HepG2 (cell line): ENCODE measurements at regions not wholly inside any gene's neighbourhood (a gene's known extent, or its start where the extent isn't known, plus 50 kb on each side); places are given as distances from the start of the nearest gene placed in this dataset.

ENCODE experiments used
- ATAC-seq: fragments of 200-7000 bp; cut with Tn5 transposase; 3 replicates; pipeline ENCODE4 v1.9.1; 2020; ENCODE audit warnings: mild to moderate bottlenecking, moderate library complexity
- BruUV-seq: library from RNA; stranded (reverse); fragments of 400-500 nt; replicated peaks from 2 replicates; lab custom pipeline; 2021; lab: Mats Ljungman, UMichigan
- CTCF ChIA-PET: fragments of 300-600 bp; formaldehyde crosslinking; extraction: SDS; loops from one replicate; lab custom pipeline; 2021; ENCODE audit warnings: low total read pairs, inconsistent platforms, low intra/inter-chr PET ratio; lab: Yijun Ruan, JAX
- POLR2A ChIA-PET: fragments of 350-600 bp; sonication (Branson Sonifier 250); formaldehyde crosslinking; loops from one replicate; lab custom pipeline; 2020; ENCODE audit warnings: antibody characterized with exemption, inconsistent platforms; lab: Yijun Ruan, JAX
- DNase-seq: peaks from one replicate; pipeline ENCODE4 v3.0.0-alpha.2; 2015; ENCODE audit warnings: low spot score
- FAIRE-seq: peaks from 3 replicates; lab custom pipeline; 2011; peaks lifted over from hg19 to GRCh38; lab: Jason Lieb, UNC
- H2AFZ ChIP-seq: one replicate; pipeline ENCODE4 v1.6.1; 2011; ENCODE audit warnings: low read length, inconsistent platforms
- H3K27ac ChIP-seq: fragments of 300-600 bp; 3 replicates; pipeline ENCODE4 v1.8.0; 2011; ENCODE audit warnings: mixed run types, mild to moderate bottlenecking, mixed read lengths, low read length, inconsistent platforms; ENCODE audit not compliant: insufficient read depth; ENCODE audit errors: extremely low read length
- H3K27me3 ChIP-seq, 2 experiments: fragments of 200-600 bp in 1 of 2; 2 replicates in 1 of 2; 3 replicates in 1 of 2; pipeline versions ENCODE4 v1.6.0 to v1.8.0; 2011; ENCODE audit warnings: low read length in 2 of 2, mild to moderate bottlenecking in 2 of 2, moderate library complexity in 2 of 2, inconsistent platforms in 1 of 2; ENCODE audit not compliant: insufficient read depth in 2 of 2, control insufficient read depth in 1 of 2
- H3K36me3 ChIP-seq, 2 experiments: fragments of 200-600 bp in 1 of 2; replicated peaks in 1 of 2; 2 replicates in 1 of 2; 3 replicates in 1 of 2; pipeline versions ENCODE4 v1.5.1 to v1.8.0; 2011; ENCODE audit warnings: low read length in 2 of 2, inconsistent platforms in 1 of 2; ENCODE audit not compliant: insufficient read depth in 2 of 2, control insufficient read depth in 1 of 2
- H3K4me1 ChIP-seq: 2 replicates; pipeline ENCODE4 v1.5.1; 2012; ENCODE audit warnings: low read length, inconsistent platforms; ENCODE audit not compliant: insufficient read depth
- H3K4me2 ChIP-seq: 2 replicates; pipeline ENCODE4 v1.6.0; 2011; ENCODE audit warnings: low read depth, low read length, inconsistent platforms
- H3K4me3 ChIP-seq, 3 experiments: fragments of 200-600 bp in 1 of 3; sonication (generic), shearing (Covaris generic) in 1 of 3; replicated peaks in 1 of 3; 2 replicates each; pipeline ENCODE4 v1.5.1; 2011 to 2016; ENCODE audit warnings: low read length in 3 of 3, inconsistent platforms in 2 of 3, low read depth in 2 of 3, mild to moderate bottlenecking in 2 of 3, control low read depth in 1 of 3, mixed read lengths in 1 of 3; ENCODE audit not compliant: insufficient read depth in 1 of 3
- H3K79me2 ChIP-seq: one replicate; pipeline ENCODE4 v1.6.1; 2011; ENCODE audit warnings: low read length, inconsistent platforms; ENCODE audit not compliant: insufficient read depth
- H3K9ac ChIP-seq: 2 replicates; pipeline ENCODE4 v1.6.0; 2011; ENCODE audit warnings: mild to moderate bottlenecking, low read depth, low read length, inconsistent platforms; ENCODE audit not compliant: insufficient read depth
- H3K9me3 ChIP-seq: 2 replicates; pipeline ENCODE4 v1.5.1; 2012; ENCODE audit warnings: mild to moderate bottlenecking, low read length
- H4K20me1 ChIP-seq: 2 replicates; pipeline ENCODE4 v1.6.0; 2011; ENCODE audit warnings: inconsistent platforms, mild to moderate bottlenecking, low read length, moderate library complexity; ENCODE audit not compliant: insufficient read depth
- AGO1 ChIP-seq: fragments of 200-400 bp; formaldehyde crosslinking; IDR thresholded peaks from 2 replicates; pipeline ENCODE4 v1.6.1; 2017; ENCODE audit warnings: mild to moderate bottlenecking, low read depth, low read length, moderate library complexity; ENCODE audit not compliant: poor library complexity, severe bottlenecking
- AHR ChIP-seq: IDR thresholded peaks from 2 replicates; pipeline ENCODE4 v1.6.1; 2018; ENCODE audit warnings: missing genetic modification reagents, missing compliant biosample characterization
- ETV5 ChIP-seq: IDR thresholded peaks from 2 replicates; pipeline ENCODE4 v1.6.1; 2018; ENCODE audit warnings: missing biosample characterization, missing genetic modification reagents, inconsistent platforms, borderline replicate concordance
- MTF1 ChIP-seq: sonication (generic); formaldehyde crosslinking; IDR thresholded peaks from 2 replicates; pipeline ENCODE4 v1.5.0; 2020; ENCODE audit warnings: missing genetic modification reagents
- MZF1 ChIP-seq: sonication (generic); formaldehyde crosslinking; IDR thresholded peaks from 2 replicates; pipeline ENCODE4 v1.8.1; 2023; ENCODE audit warnings: mild to moderate bottlenecking, missing genetic modification reagents, borderline replicate concordance
- NCOA1 ChIP-seq: sonication (generic); formaldehyde crosslinking; IDR thresholded peaks from 2 replicates; pipeline ENCODE4 v1.9.0; 2021; ENCODE audit warnings: missing genetic modification reagents
- NFYC ChIP-seq: IDR thresholded peaks from 2 replicates; pipeline ENCODE4 v1.6.1; 2016; ENCODE audit warnings: missing genetic modification reagents, missing compliant biosample characterization
- NR2C2 ChIP-seq: sonication (generic); formaldehyde crosslinking; IDR thresholded peaks from 2 replicates; pipeline ENCODE4 v1.4.0; 2020; ENCODE audit warnings: missing genetic modification reagents, mild to moderate bottlenecking, moderate library complexity, borderline replicate concordance
- PITX1 ChIP-seq: sonication (generic); formaldehyde crosslinking; IDR thresholded peaks from 2 replicates; pipeline ENCODE4 v1.5.1; 2020; ENCODE audit warnings: mild to moderate bottlenecking, missing genetic modification reagents
- SRSF1 ChIP-seq: fragments of 200-400 bp; formaldehyde crosslinking; optimal IDR thresholded peaks from 2 replicates; pipeline ENCODE3; 2017; ENCODE audit warnings: mild to moderate bottlenecking, low read depth, low read length, moderate library complexity
- ZNF124 ChIP-seq: sonication (generic); formaldehyde crosslinking; IDR thresholded peaks from 2 replicates; pipeline ENCODE4 v1.4.0; 2020; ENCODE audit warnings: missing genetic modification reagents
- ZNF83 ChIP-seq: sonication (generic); formaldehyde crosslinking; IDR thresholded peaks from 2 replicates; pipeline ENCODE4 v1.4.0; 2020; ENCODE audit warnings: missing genetic modification reagents, mild to moderate bottlenecking, borderline replicate concordance
- ZZZ3 ChIP-seq: sonication (generic); formaldehyde crosslinking; IDR thresholded peaks from 2 replicates; pipeline ENCODE4 v1.4.0; 2020; ENCODE audit warnings: missing genetic modification reagents, mild to moderate bottlenecking, borderline replicate concordance
- WGBS: methylation state at CpG from one replicate; pipeline ENCODE4 v1.1.6; 2017; ENCODE audit warnings: low lambda C conversion rate; 5-methylcytosine and 5-hydroxymethylcytosine counted together
- in situ Hi-C: cut with HindIII; loops from 2 replicates; pipeline ENCODE4 v1.10.0; 2017; ENCODE audit warnings: low pct_unique_long_range_greater_than_20kb; ENCODE audit not compliant: extremely low pct_ligation_motif_present
- intact Hi-C: fragments of 100-400 bp; cut with micrococcal nuclease; formaldehyde crosslinking; loops from one replicate; pipeline ENCODE4 v1.10.0; 2022; ENCODE audit not compliant: unreplicated experiment
- TF ChIP-seq, protein P1 (sequence below): sonication (generic); formaldehyde crosslinking; IDR thresholded peaks from 2 replicates; pipeline ENCODE4 v1.4.0; 2020; ENCODE audit warnings: mild to moderate bottlenecking, missing genetic modification reagents, borderline replicate concordance
- TF ChIP-seq, protein P2 (sequence below): IDR thresholded peaks from 2 replicates; pipeline ENCODE4 v1.6.1; 2016; ENCODE audit warnings: missing biosample characterization, missing genetic modification reagents, low read depth
- TF ChIP-seq, protein P3 (sequence below): IDR thresholded peaks from 2 replicates; pipeline ENCODE4 v1.6.1; 2018; ENCODE audit warnings: missing genetic modification reagents, mild to moderate bottlenecking, missing compliant biosample characterization
- TF ChIP-seq, protein P4 (sequence below): sonication (generic); formaldehyde crosslinking; IDR thresholded peaks from 2 replicates; pipeline ENCODE4 v1.5.0; 2020; ENCODE audit warnings: mild to moderate bottlenecking, missing genetic modification reagents

GRCh38 chr3:29171043-29171990, 109.6 kb upstream of the RBMS3 start (continued):
- TF ChIP-seq, protein P1, sequence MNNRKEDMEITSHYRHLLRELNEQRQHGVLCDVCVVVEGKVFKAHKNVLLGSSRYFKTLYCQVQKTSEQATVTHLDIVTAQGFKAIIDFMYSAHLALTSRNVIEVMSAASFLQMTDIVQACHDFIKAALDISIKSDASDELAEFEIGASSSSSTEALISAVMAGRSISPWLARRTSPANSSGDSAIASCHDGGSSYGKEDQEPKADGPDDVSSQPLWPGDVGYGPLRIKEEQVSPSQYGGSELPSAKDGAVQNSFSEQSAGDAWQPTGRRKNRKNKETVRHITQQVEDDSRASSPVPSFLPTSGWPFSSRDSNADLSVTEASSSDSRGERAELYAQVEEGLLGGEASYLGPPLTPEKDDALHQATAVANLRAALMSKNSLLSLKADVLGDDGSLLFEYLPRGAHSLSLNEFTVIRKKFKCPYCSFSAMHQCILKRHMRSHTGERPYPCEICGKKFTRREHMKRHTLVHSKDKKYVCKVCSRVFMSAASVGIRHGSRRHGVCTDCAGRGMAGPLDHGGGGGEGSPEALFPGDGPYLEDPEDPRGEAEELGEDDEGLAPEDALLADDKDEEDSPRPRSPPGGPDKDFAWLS (CRISPR knock-in tag): no peak
- TF ChIP-seq, protein P2, sequence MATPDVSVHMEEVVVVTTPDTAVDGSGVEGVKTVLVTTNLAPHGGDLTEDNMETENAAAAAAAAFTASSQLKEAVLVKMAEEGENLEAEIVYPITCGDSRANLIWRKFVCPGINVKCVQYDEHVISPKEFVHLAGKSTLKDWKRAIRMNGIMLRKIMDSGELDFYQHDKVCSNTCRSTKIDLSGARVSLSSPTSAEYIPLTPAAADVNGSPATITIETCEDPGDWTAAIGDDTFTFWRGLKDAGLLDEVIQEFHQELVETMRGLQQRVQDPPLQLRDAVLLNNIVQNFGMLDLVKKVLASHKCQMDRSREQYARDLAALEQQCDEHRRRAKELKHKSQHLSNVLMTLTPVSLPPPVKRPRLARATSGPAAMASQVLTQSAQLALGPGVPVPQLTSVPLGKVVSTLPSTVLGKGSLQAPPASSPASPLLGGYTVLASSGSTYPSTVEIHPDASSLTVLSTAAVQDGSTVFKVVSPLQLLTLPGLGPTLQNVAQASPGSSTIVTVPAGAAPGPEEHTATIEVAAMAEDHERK: no peak
- TF ChIP-seq, all 625 proteins: peak for 0

DNA sequence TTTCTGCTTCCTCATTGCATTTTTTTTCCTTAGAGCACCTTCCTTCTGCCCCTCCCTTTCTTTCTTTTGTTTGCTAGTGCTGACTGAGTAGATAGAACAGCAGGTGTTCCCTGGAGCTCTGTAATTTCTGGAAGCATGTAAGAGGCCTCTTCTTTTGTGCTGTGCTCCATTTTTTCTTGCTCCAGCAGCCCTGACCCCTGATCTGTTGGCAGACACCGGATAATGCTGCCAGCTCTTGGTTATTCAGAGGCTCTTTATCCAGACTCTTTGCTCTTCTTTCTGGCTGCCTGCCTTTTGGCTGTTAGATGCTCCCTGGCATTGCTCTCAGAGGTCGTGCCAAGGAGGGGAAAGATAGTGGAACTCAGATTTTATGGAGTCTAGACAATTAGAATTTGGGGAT, 104.4 kb upstream of the RBMS3 start:
- H3K4me2 ChIP-seq: no peak overlapping the region
- intact Hi-C loops (no loop called here), in situ Hi-C loops (no loop called here)
- no peaks in the 10 kb centered on the region for H3K4me1 ChIP-seq
- H4K20me1 ChIP-seq: no peaks in the 10 kb centered on the region
- no peak for FAIRE-seq
- no TSS peak for BruUV-seq
- no peaks in the 10 kb centered on the region for H3K27me3 ChIP-seq
- H3K9me3 ChIP-seq: no peaks in the 10 kb centered on the region
- 0% methylated on average over 2 of the region's 2 CpGs for WGBS
- H3K4me3 ChIP-seq: no peak overlapping the region
- no peak for DNase-seq
- ChIA-PET CTCF (no interaction called here), POLR2A (no interaction called here)
- no peak for ATAC-seq
- no peaks in the 10 kb centered on the region for H3K79me2 ChIP-seq
- no peaks in the 10 kb centered on the region for H3K36me3 ChIP-seq
- H3K27ac ChIP-seq: no peak overlapping the region
- no peak overlapping the region for H2AFZ ChIP-seq
- no peak overlapping the region for H3K9ac ChIP-seq
- TF ChIP-seq AGO1 (no peak), NCOA1 (CRISPR knock-in tag) (no peak), MTF1 (CRISPR knock-in tag) (no peak), SRSF1 (no peak), ZZZ3 (CRISPR knock-in tag) (no peak), ZNF83 (no peak), MZF1 (CRISPR knock-in tag) (no peak), AHR (CRISPR knock-in tag) (no peak), ZNF124 (CRISPR knock-in tag) (no peak), NR2C2 (CRISPR knock-in tag) (no peak), PITX1 (no peak), ETV5 (no peak), NFYC (CRISPR knock-in tag) (no peak)
- TF ChIP-seq, protein P3, sequence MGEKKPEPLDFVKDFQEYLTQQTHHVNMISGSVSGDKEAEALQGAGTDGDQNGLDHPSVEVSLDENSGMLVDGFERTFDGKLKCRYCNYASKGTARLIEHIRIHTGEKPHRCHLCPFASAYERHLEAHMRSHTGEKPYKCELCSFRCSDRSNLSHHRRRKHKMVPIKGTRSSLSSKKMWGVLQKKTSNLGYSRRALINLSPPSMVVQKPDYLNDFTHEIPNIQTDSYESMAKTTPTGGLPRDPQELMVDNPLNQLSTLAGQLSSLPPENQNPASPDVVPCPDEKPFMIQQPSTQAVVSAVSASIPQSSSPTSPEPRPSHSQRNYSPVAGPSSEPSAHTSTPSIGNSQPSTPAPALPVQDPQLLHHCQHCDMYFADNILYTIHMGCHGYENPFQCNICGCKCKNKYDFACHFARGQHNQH (CRISPR knock-in tag): no peak
- TF ChIP-seq, protein P4, sequence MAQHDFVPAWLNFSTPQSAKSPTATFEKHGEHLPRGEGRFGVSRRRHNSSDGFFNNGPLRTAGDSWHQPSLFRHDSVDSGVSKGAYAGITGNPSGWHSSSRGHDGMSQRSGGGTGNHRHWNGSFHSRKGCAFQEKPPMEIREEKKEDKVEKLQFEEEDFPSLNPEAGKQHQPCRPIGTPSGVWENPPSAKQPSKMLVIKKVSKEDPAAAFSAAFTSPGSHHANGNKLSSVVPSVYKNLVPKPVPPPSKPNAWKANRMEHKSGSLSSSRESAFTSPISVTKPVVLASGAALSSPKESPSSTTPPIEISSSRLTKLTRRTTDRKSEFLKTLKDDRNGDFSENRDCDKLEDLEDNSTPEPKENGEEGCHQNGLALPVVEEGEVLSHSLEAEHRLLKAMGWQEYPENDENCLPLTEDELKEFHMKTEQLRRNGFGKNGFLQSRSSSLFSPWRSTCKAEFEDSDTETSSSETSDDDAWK (CRISPR knock-in tag): no peak
